ENCODE measurements at regions not wholly inside any gene's neighbourhood (a gene's known extent, or its start where the extent isn't known, plus 50 kb on each side); places are given as distances from the start of the nearest gene placed in this dataset.

GRCh38 chr15:86009727-86010126, 69.9 kb upstream of the AGBL1 start:
- no peak for TF ChIP-seq CTCF (IDR thresholded peaks at IDR 0.05; ENCODE audit: low read depth, low read length)
- TF ChIP-seq POLR2A (IDR thresholded peaks at IDR 0.05; ENCODE audit: extremely low read depth, insufficient read length): no peak
